SHP77 (cell line): ENCODE measurements at regions not wholly inside any gene's neighbourhood (a gene's known extent, or its start where the extent isn't known, plus 50 kb on each side); places are given as distances from the start of the nearest gene placed in this dataset.
"Not testable (repeated sequence)": the region's sequence is repeated elsewhere in the genome, so short reads cannot be mapped to it uniquely, and the experiment has no call there.

Experiments
- DNase-seq, 2 experiments: peaks; one replicate each; lab custom pipeline; 2025; lab: John Stamatoyannopoulos, UW

DNA sequence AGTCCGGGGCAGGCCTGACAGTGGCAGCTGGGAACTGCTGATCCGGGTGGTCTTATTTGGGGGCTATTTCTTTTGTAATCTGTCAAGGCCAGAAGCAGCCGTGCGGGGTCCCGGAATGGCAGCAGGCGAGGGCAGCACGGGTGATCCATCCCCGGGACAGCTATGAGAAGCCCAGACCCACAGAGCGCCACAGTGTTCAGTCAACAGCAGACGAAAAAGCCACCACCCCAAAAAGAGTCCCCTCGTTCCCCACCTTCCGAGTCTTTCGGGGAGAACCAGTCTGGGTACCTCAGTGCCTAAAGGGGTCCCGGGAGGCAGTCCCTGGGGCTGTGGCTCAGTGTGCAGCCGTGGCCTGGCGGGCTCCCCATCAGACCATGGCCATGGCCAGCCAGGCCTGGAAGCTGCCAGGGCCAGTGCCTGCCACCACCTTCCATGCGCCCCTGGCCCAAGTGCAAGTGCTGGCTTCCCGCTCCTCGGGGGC lies 125.1 kb upstream of the KCTD7 start:
- no peak for DNase-seq

DNA sequence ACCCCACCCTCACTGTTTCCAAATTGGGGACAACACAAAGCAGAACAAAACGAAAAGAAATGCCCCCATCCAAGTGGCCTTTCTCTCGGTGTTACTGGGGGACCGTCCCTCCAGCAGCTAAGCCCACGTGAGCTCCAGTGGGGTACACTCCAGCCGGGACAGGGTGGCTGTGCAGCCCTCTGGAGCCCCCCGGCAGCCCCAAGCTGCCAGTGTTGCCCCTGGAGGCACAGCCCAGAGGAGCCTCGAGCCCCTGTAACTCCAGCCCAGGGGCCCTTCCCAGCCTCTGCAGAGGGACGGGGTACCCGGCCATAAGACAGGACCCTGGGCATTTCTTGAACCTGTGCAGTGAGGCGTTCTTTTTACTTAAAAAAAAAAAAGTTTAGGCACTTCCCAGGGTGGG lies 124.5 kb upstream of the KCTD7 start:
- DNase-seq = no peak

DNA sequence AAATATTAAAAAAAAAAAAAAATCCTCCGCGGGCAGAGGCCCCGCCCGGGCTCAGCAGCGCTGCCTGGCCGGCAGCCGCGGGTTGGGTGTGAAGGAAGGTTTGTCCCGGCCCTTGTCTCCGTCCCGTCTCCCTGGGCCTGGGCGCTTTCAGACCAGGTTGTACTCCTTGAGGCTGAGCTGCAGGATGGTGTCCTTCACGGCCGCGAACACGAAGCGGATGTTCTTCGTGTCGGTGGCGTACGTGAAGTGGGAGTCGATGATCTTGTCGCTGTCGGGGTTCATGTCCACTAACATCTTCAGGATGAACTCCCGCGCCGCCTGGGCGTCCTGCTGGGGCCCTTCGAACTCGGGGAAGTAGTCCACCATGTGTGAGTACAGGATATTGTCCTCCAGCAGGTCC lies 123.7 kb upstream of the KCTD7 start:
- no peak for DNase-seq

DNA sequence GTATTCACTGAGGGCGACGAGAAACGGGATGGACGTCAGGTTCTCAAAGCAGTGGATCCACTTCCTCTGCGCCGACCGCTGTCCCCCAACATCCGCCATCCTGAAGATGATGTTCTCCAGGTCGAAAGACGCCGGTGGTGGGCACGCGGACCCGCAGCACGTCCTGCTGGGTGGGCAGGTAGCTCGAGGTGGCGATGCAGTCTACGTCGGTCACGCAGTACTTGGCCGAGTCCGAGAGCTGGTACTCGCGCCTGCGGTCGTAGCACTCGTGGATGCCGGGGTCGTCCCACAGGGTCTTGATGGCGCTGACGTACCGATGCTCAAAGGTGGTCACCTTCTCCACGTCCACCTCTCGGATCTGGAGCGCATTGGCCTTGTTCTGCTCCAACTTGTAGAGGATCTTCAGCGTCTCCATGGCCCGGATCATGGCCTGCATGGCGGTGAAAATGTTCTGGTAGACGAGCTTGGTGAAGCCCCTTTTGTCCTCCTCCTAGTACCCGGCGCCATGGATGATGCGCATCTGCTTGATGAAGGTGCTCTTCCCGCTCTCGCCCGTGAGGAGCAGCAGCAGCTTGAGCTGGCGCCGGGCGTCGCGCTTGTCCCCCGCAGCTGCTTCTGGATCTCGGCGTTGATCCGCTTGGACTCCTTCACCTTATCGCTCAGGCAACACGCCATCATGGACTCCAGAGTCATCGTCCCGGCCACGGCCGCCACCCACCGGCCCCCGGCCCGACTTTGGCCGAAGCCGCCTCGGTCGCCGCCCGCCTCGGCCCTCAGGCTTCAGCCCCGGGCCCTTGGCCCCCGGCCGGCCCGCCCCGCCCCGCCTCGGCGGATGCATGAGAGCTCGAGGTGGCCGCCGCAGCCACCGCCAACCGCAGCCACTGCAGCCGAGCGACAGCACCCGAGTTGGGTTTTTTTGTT lies 122.9 kb upstream of the KCTD7 start:
- no peak for DNase-seq

DNA sequence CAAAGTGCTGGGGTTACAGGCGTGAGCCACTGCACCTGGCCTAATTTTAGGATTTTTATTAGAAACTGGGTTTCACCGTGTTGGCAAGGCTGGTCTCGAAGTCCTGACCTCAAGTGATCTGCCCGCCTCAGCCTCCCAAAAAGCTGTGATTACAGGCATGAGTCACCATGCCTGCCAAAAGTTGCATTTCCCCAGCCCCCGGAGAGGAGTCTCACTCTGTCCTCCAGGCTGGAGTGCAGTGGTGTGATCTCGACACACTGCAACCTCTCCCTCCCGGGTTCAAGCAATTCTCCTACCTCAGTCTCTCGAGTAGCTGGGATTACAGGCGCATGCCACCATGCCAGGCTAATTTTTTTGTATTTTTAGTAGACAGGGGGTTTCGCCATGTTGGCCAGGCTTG lies 122.0 kb upstream of the KCTD7 start:
- DNase-seq = not testable (repeated sequence)

DNA sequence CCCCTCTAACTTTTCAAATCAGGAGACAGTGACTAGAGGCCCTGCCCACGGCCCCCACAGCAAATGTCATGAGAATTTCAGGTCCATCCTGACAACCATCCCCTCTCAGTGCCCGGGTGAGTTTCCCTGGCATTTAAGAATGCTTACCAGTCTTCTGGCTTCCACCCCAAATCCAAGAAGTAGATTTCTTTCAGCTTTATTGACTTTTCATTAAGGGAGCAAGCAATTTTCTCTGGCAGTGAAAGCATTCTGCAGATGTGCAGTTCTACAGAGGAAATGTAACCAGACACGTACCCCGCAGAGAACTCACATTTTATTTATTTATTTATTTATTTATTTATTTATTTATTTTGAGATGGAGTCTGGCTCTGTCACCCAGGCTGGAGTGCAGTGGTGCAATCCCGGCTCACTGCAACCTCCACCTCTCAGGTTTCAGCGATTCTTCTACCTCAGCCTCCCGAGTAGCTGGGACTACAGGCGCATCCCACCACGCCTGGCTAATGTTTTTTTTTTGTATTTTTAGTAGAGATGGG lies 120.9 kb upstream of the KCTD7 start:
- DNase-seq = no peak

DNA sequence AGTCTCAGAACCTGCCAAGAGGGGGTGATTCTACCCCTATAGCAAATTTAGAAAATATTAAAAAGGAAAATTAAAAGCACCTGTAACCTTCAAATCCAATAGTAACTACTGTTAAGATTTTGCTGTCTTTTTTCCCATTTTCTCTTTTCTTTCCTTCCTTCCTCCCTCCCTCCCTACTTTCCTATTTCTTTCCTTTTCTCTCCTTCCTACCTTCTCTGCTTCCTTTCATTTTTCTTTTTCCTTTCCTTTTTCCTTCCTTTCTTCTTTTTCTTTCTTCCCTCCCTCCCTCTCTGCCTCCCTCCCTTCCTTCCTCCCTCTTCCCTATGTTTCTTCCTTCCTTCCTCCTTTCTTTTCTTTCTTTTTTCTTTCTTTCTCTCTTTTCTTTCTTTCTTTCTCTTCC lies 120.2 kb upstream of the KCTD7 start:
- DNase-seq = no peak

DNA sequence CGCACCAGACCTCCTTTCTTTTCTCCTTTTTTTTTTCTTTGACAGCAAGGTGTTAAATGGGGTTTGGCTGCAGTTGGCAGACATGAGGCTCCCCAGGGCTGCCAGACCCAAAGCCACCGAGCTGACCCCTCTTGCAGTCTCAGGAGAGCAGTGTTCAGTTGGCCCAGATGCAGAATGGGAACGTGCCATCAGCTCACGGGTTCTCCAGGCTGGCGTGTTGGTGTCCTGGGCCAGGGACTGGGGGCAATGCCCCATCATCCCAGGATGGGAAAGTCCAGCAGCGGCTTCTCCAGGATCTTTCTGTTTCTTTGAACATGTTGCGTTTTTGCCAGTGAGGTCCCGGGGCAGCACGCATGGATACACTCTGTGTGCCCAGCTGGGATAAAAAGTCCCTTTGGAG lies 114.6 kb upstream of the KCTD7 start:
- DNase-seq = no peak

DNA sequence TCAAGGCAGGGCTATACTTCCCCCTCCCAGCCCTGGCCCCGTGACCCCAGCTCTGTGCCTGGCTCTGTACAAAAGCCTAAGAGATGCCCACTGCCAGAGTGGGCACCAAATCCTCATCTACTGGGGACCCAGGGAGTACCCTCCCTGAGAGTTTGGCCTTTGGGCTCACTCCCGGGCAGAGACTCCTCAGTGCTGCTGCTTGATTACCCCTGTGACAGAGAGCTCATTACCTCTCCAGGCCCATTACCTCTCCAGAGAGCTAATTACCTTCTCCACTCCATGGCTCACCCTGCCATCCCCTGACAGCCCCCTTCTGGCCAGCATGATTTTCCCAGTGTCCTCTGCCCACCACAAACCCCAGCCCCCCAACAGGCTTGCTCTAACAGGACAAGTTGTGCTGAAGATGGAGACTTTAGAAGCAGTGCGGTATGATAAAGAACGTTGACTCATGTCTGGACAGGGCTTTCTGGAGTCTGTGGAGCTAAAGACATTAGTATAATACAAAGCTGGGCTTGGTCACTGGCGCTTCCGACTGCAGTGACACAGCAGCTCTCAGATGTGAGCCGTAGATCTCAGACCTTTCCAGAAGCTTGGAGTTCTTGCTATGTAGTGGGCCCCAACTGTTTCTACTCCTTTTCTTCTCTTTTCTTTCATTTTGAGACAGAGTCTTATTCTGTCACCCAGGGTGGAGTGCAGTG lies 111.3 kb upstream of the KCTD7 start:
- no peak for DNase-seq

DNA sequence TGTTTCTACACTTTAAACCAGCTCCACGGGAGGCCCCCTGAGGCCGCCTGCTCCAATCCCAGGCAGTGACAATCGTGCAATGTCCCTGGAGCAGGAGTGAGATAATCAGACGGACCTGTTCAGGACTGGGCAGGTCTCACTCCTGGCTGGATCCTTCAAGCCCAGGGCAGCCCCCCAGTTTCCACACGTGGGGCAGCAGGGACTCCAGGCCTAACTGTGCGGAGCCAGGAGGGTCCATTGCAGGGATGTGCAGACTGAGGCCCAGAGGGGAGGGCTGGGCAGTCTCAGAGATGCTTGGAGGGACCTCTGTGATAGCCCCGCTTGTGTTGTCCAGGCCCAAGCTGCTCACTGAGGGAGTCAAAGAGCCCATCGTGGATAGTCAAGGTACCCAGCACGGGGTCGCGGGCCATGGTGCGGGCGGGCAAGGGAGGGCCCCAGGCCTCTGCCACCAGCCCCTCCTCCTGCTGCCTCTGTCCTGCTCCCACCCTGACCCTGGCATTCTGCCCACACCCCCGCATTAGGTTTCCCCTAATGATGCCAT lies 110.5 kb upstream of the KCTD7 start:
- no peak for DNase-seq

DNA sequence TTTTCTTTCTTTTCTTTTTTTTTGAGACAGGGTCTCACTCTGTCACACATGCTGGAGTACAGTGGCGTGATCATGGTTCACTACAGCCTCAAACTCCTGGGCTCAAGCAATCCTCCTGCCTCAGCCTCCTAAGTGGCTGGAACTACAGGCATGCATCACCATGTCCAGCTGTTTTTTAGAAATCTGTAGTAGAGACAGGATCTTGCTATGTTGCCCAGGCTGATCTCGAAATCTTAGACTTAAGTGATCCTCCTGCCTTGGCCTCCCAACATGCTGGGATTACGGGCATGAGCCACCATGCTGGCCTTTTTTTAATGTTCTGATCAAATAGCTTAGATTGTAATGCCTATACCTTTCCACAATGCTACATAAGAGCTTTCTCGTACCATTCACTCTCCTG lies 107.0 kb upstream of the KCTD7 start:
- no peak for DNase-seq

DNA sequence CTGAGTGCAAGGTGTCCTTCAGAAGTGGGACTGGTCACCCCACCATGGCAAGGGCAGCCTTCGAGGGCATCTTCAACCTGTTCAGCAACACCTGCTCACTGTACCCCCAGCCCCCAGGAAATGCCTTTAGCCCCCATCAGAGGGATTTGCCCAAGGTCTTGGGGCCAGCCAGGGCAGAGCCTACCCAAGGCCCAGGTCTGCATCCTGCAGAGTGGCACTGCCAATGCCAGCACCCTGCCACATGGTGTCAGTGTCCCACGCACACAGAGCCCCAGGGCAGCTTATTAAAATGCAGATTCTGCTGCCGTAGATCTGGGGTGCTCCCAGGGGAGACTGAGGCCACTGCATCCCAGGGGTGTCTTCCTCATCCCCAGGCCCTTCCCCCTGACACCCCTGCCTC lies 106.2 kb upstream of the KCTD7 start:
- DNase-seq = peak in 1 of 2 experiments; percentile 16

DNA sequence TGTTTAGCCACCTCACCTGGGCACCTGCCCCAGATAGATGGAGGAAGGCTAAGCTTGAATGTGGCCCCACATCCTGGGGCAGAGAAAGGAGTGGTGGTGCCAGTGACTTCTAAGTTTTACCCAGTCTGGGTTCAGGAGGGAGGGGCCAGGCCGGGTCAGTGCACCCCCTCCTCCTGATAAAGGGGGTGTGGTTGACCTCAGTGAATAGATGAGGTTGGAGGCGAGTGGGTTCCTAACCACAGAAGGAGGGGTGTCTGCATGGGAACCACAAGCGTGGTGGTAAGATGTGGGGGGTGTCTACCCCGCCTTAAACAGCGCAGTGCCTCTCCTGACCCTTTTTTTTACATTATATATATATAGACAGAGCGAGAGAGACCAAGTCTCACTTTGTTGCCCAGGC lies 105.3 kb upstream of the KCTD7 start:
- DNase-seq = no peak

DNA sequence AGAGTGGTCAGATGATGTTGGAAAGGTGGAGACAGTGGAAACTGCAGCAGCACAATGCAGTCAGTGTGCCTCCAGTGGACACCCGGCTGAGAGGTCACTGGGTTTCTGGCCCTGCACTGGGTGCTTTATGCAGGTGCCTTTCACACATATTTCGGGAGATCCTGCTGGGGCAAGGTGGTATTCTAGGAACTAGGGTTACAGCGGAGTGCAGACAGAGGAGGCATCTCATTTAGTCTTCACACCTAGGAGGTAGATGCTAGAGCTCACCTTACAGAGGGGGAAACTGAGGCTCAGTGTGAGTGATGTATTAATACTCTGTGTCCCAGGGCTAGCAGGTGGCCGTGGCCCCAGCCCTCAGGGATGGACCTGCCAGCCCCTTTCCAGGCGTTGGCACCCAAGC lies 103.9 kb upstream of the KCTD7 start:
- DNase-seq = no peak

DNA sequence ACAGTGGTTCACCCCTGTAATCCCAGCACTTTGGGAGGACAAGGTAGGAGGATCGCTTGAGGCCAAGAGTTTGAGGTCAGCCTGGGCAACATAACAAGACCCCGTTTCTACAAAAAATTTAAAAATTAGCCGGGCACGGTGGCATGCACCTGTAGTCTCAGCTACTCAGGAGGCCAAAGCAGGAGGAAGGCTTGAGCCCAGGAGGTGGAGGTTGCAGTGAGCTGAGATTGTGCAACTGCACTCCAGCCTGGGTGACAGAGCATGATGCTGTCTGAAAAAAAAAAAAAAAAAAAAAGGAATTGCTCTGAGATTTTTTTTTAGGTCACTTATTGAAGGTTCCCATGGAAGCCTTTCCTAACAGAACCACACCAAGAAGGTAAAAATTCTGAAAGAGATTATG lies 101.9 kb upstream of the KCTD7 start:
- DNase-seq = not testable (repeated sequence)

DNA sequence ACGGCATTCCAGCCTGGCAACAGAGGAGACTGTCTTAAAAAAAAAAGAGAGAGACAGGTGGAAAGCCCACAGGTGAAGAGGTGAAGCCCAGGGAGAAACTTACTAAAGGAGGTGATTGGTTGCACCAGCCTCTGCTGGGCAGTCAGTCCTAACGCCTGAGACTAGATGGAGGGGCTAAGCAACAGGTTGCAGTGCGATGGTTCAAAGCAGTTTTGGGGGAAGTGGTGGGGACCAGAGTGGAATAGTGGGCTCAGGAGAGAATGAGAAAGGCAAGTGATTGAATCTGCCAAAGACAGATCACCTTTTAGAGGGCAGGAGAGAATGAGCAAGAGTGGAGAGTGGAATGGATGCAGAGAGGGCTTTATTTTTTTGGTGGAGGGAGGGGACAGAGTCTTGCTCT lies 100.0 kb upstream of the KCTD7 start:
- no peak for DNase-seq

DNA sequence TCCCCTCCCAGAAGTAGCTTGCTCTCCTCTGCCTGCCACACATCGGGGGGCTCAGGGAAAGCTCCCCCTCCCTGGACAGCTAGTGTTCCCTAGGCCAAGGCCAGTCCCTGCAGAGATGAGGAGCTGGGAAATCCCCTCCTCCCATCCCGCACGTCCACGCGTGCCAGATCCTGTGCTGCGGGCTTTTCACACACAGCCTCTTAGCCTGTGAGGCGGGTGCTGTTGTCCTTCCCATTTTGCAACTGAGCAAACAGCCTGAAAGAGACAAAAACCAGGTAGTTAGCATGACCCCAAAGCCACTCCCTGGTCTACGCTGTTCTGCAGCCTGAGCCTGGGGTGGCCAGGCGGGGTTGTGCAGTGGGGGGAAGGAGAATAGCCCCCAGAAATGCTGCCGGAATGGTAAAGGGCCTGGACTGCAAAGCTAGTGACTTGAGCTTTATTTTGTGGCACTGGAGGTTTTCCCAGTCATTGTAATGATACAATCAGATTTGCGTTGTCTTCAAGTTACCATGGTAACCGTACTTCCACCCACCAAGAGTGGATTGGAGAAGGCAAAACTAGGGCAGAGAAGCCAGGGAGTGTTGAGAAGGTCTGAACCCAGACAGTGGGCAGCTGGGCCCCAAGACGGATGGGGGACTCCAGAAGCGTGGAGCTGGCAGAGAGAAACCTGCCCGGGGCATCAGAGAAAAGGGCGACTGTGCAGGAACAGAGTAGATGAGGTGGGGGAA lies 98.6 kb upstream of the KCTD7 start:
- DNase-seq = no peak

DNA sequence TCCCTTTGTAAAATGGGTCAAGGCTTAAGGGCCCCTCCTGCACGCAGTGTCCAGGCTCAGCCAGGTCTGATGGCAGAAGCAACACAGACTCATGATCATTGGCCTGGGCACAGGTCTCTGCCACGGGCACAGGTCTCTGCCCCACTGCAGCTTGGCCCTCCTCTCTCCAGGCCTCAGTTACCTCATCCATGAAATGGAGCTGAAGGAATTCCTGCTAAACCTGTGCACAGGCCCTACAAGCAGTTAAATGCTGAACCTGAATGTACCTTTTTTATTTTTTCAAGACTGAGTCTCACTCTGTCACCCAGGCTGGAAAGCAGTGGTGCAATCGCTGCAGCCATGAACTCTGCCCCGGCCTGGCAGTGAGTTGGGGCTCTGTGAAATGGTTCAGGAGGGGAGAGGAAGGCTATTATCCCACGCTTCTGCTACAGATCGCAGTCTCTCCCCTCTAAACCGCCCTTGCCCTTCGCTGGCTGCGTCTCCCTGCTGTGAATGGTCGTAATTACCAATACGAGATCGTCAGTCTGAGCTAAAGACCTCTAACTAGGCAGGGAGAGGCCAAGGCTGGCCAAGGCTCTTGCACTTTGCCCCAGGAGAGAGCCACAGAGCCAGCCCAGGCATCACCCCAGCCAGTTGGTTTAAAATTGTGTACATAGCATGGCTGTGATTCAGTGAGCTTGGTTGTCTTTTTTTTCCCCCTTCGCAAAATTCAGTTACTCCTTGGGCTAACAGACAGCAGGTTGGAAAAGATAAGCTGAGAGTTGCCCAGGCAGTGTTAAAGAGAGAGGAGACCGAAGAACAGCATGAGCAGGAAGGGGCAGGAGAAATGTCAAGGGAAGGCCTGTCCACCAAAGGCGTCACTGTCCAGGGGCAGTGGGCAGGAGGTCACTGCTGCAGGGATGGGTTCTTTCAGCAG lies 93.0 kb upstream of the KCTD7 start:
- DNase-seq = no peak

DNA sequence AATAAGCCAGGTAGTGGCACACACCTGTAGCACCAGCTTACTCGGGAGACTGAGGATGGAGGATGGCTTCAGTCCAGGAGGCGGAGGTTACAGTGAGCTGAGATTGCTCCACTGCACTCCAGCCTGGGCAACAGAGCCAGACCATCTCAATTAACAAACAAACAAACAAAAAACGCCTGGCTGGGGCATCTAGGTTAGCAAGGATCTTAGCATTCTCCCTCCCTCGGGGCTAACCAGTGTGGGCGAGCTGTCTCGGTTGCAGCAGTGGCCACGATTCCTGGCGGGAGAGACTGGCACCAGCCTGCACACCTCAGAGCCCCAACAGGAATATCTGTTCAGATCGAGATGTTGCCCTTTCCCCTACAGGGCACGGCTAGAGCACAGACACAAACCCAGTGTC lies 91.3 kb upstream of the KCTD7 start:
- DNase-seq = no peak

DNA sequence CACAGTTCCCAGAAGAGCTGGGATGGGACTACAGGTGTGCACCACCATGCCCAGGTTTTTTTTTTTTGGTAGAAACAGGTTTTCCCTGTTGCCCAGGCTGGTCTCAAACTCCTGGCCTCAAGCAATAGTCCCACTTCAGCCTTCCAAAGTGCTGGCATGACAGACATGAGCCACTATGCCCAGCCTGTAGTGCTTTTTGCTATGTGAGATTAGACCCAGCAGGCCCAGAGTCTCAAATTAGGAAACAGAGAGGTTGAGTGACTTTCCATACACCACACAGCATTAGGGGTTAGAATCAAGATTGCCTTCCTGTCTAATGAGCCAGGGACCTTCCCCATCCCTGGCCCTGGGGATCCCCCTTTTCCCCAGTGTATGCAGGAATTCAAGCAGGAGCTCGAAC lies 90.8 kb upstream of the KCTD7 start:
- no peak for DNase-seq

DNA sequence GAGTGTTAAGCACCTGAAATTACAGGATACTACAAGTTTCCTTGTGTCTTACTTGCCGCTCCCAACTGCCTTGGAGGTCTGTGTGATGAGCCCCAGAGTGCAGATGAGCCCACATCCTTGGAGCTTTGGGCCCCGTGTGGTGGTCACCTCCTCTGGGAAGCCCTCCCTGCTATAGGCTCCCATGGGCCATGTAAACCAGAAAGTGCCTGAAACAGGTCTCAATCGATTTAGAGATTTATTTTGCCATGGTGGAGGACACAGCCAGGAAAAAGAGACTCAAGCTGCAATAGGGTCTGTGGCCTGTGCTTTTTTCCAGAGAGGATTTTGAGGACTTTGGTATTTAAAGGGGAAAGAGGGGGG lies 89.4 kb upstream of the KCTD7 start:
- no peak for DNase-seq
